ENCODE measurements at regions not wholly inside any gene's neighbourhood (a gene's known extent, or its start where the extent isn't known, plus 50 kb on each side); places are given as distances from the start of the nearest gene placed in this dataset.

DNA sequence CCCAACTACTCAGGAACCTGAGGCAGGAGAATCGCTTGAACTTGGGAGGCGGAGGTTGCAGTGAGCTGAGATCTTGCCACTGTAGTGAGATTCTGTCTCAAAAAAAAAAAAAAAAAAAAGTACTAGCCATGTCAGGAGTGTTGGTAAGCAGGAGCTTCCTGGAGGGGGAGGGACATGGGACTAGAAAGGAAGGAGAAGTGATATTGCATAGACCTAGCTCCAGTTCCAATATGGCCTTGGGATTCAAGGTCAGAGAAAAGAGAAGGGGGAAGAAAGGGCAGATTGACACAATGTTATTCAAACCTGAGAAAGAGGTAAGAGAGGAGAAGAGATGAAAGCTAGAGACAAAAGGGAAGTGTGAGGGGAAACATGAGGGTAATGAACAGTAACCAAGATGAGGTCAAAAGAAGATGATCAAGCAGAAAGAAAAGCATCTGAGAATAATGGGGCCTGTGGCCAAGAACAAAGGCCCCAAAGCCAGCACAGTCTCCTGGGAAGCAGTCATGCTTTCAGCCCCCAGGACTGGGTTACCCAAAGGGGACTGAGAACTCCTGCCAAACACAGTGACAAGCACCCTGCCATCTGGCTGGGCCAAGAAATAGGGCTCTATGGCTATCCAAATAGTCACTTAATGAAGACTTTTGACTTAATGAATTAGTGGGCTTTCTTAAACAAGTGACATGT, 51.7 kb upstream of the FTH1 start:
- Mint-ChIP-seq H3K27me3 (ENCODE audit: low read depth, poor library complexity) (peaks cover 7% of the 10 kb centered on the region), H3K27ac (no peak overlapping the region), H3K4me1 (peaks cover 22% of the 10 kb centered on the region), H3K9me3 (peaks cover 34% of the 10 kb centered on the region), H3K36me3 (ENCODE audit: low read depth) (peaks cover 11% of the 10 kb centered on the region), H3K4me3 (no peak overlapping the region)
- DNase-seq: no peak
- TF ChIP-seq, protein P1, sequence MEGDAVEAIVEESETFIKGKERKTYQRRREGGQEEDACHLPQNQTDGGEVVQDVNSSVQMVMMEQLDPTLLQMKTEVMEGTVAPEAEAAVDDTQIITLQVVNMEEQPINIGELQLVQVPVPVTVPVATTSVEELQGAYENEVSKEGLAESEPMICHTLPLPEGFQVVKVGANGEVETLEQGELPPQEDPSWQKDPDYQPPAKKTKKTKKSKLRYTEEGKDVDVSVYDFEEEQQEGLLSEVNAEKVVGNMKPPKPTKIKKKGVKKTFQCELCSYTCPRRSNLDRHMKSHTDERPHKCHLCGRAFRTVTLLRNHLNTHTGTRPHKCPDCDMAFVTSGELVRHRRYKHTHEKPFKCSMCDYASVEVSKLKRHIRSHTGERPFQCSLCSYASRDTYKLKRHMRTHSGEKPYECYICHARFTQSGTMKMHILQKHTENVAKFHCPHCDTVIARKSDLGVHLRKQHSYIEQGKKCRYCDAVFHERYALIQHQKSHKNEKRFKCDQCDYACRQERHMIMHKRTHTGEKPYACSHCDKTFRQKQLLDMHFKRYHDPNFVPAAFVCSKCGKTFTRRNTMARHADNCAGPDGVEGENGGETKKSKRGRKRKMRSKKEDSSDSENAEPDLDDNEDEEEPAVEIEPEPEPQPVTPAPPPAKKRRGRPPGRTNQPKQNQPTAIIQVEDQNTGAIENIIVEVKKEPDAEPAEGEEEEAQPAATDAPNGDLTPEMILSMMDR (IDR thresholded peaks at IDR 0.05): no peak

DNA sequence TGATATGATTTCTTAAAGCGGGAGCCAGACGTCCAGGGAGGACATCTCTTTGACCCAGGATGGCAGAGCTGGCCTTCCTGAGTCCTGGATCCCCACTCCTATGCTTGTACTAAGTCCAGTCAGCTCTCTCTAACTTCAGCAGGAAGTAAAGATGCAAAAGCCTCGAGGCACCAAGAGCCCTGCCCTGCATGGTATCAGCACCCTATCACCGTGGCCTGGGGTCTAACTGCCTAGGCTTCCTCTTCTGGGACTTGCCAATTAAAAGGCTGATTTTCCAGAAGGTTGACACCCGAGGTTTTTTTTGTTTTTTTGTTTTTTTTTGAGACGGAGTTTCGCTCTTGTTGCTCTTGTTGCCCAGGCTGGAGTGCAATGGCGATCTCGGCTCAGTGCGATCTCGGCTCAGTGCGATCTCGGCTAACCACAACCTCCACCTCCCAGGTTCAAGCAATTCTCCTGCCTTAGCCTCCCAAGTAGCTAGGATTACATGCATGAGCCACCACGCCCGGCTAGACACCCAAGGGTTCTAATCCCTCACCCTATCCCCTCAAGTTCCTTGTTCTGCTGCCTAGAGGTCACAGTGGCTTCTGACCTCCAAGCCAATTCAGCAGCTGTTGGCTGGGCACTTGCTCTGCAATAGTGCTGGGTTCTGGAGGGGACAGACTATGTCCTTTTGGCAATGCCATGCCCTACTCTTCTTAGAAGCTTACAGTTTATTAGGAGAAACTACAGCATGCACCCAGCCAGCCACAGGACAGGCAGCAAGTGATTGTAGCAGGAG, 50.6 kb upstream of the FTH1 start:
- Mint-ChIP-seq H3K36me3 (ENCODE audit: low read depth) (peaks cover 11% of the 10 kb centered on the region), H3K9me3 (peaks cover 31% of the 10 kb centered on the region), H3K27ac (no peak overlapping the region), H3K4me1 (peaks cover 23% of the 10 kb centered on the region), H3K4me3 (no peak overlapping the region), H3K27me3 (ENCODE audit: low read depth, poor library complexity) (peaks cover 7% of the 10 kb centered on the region)
- no peak for DNase-seq
- TF ChIP-seq, protein P1 (IDR thresholded peaks at IDR 0.05): no peak
